ENCODE measurements at regions not wholly inside any gene's neighbourhood (a gene's known extent, or its start where the extent isn't known, plus 50 kb on each side); places are given as distances from the start of the nearest gene placed in this dataset.

GRCh38 chr6:28673417-28673786 lies 147.7 kb downstream of the GPX5 start:
- TF ChIP-seq CTCF (IDR thresholded peaks at IDR 0.05) (no peak), POLR2A (IDR thresholded peaks at IDR 0.05) (no peak)
